ENCODE measurements at regions not wholly inside any gene's neighbourhood (a gene's known extent, or its start where the extent isn't known, plus 50 kb on each side); places are given as distances from the start of the nearest gene placed in this dataset.

GRCh38 chr5:170171811-170172210, 61.0 kb upstream of the C5orf58 start:
- no peak overlapping the region for H3K4me3 ChIP-seq
- no peak overlapping the region for H3K9ac ChIP-seq
- peaks cover 4% of the 10 kb centered on the region for H3K4me1 ChIP-seq
- H3K4me2 ChIP-seq = no peak overlapping the region
- no peaks in the 10 kb centered on the region for H4K20me1 ChIP-seq (ENCODE audit: low read depth)
- no peaks in the 10 kb centered on the region for H3K36me3 ChIP-seq
- Mint-ChIP-seq H3K4me3 (no peak overlapping the region), H3K4me1 (peaks cover 11% of the 10 kb centered on the region), H3K9me3 (no peaks in the 10 kb centered on the region), H3K27me3 (ENCODE audit: insufficient read depth, low read depth) (peaks cover 9% of the 10 kb centered on the region), H3K36me3 (no peaks in the 10 kb centered on the region), H3K27ac (no peak overlapping the region)
- no peaks in the 10 kb centered on the region for H3F3A ChIP-seq (ENCODE audit: low read depth)
- no peak overlapping the region for H3K27ac ChIP-seq
- H3K9me3 ChIP-seq (ENCODE audit: low read depth) = no peaks in the 10 kb centered on the region
- H2AFZ ChIP-seq (replicated peaks) = no peak overlapping the region
- no peaks in the 10 kb centered on the region for H3K27me3 ChIP-seq
- no peaks in the 10 kb centered on the region for H3K79me2 ChIP-seq (ENCODE audit: low read depth)
- TF ChIP-seq EZH2 (IDR thresholded peaks at IDR 0.05) = no peak
- no peak for TF ChIP-seq CTCF (IDR thresholded peaks at IDR 0.05)
- no peak for TF ChIP-seq EZH2phosphoT487 (IDR thresholded peaks at IDR 0.05)
- DNase-seq (ENCODE audit: low spot score) = no peak

DNA sequence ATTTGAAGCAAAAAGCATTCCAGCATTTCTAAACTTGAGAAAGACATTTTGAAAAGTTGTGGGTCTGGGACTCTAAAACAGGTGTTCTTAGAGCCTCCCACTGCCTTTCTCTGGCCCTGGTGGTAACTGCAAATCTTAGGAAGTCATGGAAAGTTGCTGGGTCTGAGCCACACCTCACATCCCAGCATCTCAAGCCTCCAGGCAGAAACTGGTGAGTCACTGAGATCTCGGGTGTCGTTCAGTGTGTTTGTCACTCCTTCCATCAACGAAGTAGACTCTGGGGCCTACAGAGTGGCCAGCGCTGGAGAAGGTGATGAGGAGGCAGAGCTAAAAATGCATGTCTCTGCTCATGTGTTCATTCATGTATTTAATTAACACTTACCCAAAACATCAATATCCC, 59.6 kb upstream of the C5orf58 start:
- no peaks in the 10 kb centered on the region for H3K9me3 Mint-ChIP-seq
- peaks cover 11% of the 10 kb centered on the region for H3K4me1 Mint-ChIP-seq
- H3K9me3 ChIP-seq (ENCODE audit: low read depth) = no peaks in the 10 kb centered on the region
- peaks cover 4% of the 10 kb centered on the region for H3K4me1 ChIP-seq
- no peak overlapping the region for H3K9ac ChIP-seq
- no peak overlapping the region for H2AFZ ChIP-seq (replicated peaks)
- no peak for DNase-seq (ENCODE audit: low spot score)
- H3K27me3 Mint-ChIP-seq (ENCODE audit: insufficient read depth, low read depth) = peaks cover 9% of the 10 kb centered on the region
- no peak overlapping the region for H3K27ac Mint-ChIP-seq
- no peak overlapping the region for H3K27ac ChIP-seq
- no peaks in the 10 kb centered on the region for H3F3A ChIP-seq (ENCODE audit: low read depth)
- no peaks in the 10 kb centered on the region for H3K79me2 ChIP-seq (ENCODE audit: low read depth)
- H3K4me3 ChIP-seq = no peak overlapping the region
- H4K20me1 ChIP-seq (ENCODE audit: low read depth) = no peaks in the 10 kb centered on the region
- H3K36me3 ChIP-seq = no peaks in the 10 kb centered on the region
- H3K4me2 ChIP-seq = no peak overlapping the region
- TF ChIP-seq EZH2 (IDR thresholded peaks at IDR 0.05) (no peak), CTCF (IDR thresholded peaks at IDR 0.05) (no peak), EZH2phosphoT487 (IDR thresholded peaks at IDR 0.05) (no peak)
- H3K36me3 Mint-ChIP-seq = no peaks in the 10 kb centered on the region
- no peaks in the 10 kb centered on the region for H3K27me3 ChIP-seq
- H3K4me3 Mint-ChIP-seq = no peak overlapping the region

DNA sequence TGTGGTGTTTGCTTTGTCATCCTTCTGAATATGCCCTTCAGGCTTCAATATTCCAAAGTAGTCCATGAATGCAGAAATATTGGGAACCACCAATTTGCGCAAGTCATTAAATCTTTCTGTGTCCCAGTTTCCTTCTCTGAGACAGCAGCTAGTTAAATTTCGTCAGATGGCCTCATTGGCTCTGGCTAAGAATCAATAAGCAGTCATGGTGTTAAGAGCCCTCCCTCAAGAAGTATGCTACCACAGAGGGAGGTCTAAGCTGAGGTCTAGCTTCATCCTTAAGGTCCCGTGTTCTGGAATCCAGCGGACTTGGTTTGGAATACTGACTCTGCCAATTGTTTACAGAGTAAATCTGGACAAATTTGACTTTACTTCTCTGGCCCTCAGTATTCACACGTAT, 59.1 kb upstream of the C5orf58 start:
- Histone ChIP-seq H2AFZ (replicated peaks) (no peak overlapping the region), H3K27ac (no peak overlapping the region), H3K4me3 (no peak overlapping the region), H3K9ac (no peak overlapping the region), H3K4me1 (peaks cover 4% of the 10 kb centered on the region), H3K79me2 (ENCODE audit: low read depth) (no peaks in the 10 kb centered on the region), H4K20me1 (ENCODE audit: low read depth) (no peaks in the 10 kb centered on the region), H3K36me3 (no peaks in the 10 kb centered on the region), H3K4me2 (no peak overlapping the region), H3K27me3 (no peaks in the 10 kb centered on the region), H3K9me3 (ENCODE audit: low read depth) (no peaks in the 10 kb centered on the region), H3F3A (ENCODE audit: low read depth) (no peaks in the 10 kb centered on the region)
- Mint-ChIP-seq H3K36me3 (no peaks in the 10 kb centered on the region), H3K27ac (no peak overlapping the region), H3K9me3 (no peaks in the 10 kb centered on the region), H3K4me1 (peaks cover 9% of the 10 kb centered on the region), H3K27me3 (ENCODE audit: insufficient read depth, low read depth) (peaks cover 9% of the 10 kb centered on the region), H3K4me3 (no peak overlapping the region)
- TF ChIP-seq EZH2 (IDR thresholded peaks at IDR 0.05) (no peak), CTCF (IDR thresholded peaks at IDR 0.05) (no peak), EZH2phosphoT487 (IDR thresholded peaks at IDR 0.05) (no peak)
- no peak for DNase-seq (ENCODE audit: low spot score)

Measured in neural progenitor cell (in vitro differentiated cells).